Ishikawa (cell line): ENCODE measurements at regions not wholly inside any gene's neighbourhood (a gene's known extent, or its start where the extent isn't known, plus 50 kb on each side); places are given as distances from the start of the nearest gene placed in this dataset.

Experiments
- CEBPB ChIP-seq: IDR thresholded peaks from 2 replicates; pipeline ENCODE4 v1.6.1; 2012
- CREB1 ChIP-seq: IDR thresholded peaks from 2 replicates; pipeline ENCODE4 v1.6.1; 2012; ENCODE audit warnings: low read depth
- EGR1 ChIP-seq: IDR thresholded peaks from 2 replicates; pipeline ENCODE4 v1.6.1; 2012
- EP300 ChIP-seq: IDR thresholded peaks from 2 replicates; pipeline ENCODE4 v1.6.1; 2012; ENCODE audit warnings: borderline replicate concordance
- NFIC ChIP-seq: IDR thresholded peaks from 2 replicates; pipeline ENCODE4 v1.6.1; 2012
- RAD21 ChIP-seq: IDR thresholded peaks from 2 replicates; pipeline ENCODE4 v1.6.1; 2012; ENCODE audit warnings: low read depth
- TF ChIP-seq, protein P1 (sequence below): IDR thresholded peaks from 2 replicates; pipeline ENCODE4 v1.6.1; 2012
- TF ChIP-seq, protein P2 (sequence below): IDR thresholded peaks from 2 replicates; pipeline ENCODE4 v1.6.1; 2012; ENCODE audit warnings: low read depth, mild to moderate bottlenecking

DNA sequence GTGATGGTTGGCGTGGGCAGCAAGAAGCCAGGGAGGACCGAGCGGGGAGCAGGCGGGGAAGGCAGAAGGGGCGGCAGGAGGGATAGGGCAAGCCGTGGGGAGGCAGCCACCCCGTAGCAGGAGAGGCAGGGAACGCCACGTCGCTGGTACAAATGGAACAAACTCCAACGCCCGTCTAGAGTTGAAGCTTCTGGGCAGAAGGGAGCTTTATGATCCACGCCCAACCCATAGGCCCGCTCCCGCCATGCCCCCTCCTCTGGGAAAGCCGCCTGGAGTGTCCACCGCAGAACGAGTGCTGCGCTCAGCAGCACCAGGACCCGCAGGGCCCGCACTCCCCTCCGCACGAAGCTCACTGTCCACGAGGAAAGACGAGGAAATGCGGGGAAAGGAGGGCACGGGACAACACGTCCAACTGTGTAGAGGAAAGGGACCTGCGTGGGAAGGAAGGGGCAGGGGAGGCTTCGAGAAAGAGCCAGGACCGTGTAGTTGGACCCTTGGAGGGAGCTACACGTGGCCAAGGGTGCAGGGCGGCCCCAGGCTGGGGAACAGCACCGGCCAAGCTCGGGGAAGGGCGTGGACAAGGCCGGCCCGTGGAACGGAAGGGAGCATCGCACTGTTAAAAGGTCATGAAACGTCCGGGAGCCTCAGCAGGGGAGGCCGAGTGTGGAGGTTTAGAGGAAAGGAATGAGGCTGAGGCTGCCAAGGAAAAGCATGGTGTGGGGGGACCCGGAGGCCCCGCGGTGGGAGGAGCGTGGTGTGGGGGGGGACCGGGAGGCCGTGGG is 204.0 kb downstream of the DLL1 start:
- TF ChIP-seq EGR1: no peak
- TF ChIP-seq, protein P1, sequence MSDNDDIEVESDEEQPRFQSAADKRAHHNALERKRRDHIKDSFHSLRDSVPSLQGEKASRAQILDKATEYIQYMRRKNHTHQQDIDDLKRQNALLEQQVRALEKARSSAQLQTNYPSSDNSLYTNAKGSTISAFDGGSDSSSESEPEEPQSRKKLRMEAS: no peak
- TF ChIP-seq, protein P2, sequence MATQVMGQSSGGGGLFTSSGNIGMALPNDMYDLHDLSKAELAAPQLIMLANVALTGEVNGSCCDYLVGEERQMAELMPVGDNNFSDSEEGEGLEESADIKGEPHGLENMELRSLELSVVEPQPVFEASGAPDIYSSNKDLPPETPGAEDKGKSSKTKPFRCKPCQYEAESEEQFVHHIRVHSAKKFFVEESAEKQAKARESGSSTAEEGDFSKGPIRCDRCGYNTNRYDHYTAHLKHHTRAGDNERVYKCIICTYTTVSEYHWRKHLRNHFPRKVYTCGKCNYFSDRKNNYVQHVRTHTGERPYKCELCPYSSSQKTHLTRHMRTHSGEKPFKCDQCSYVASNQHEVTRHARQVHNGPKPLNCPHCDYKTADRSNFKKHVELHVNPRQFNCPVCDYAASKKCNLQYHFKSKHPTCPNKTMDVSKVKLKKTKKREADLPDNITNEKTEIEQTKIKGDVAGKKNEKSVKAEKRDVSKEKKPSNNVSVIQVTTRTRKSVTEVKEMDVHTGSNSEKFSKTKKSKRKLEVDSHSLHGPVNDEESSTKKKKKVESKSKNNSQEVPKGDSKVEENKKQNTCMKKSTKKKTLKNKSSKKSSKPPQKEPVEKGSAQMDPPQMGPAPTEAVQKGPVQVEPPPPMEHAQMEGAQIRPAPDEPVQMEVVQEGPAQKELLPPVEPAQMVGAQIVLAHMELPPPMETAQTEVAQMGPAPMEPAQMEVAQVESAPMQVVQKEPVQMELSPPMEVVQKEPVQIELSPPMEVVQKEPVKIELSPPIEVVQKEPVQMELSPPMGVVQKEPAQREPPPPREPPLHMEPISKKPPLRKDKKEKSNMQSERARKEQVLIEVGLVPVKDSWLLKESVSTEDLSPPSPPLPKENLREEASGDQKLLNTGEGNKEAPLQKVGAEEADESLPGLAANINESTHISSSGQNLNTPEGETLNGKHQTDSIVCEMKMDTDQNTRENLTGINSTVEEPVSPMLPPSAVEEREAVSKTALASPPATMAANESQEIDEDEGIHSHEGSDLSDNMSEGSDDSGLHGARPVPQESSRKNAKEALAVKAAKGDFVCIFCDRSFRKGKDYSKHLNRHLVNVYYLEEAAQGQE: no peak
- no peak for TF ChIP-seq RAD21
- no peak for TF ChIP-seq CREB1
- no peak for TF ChIP-seq EP300
- TF ChIP-seq NFIC: no peak
- TF ChIP-seq CEBPB: no peak
